DND-41 (cell line): ENCODE measurements at regions not wholly inside any gene's neighbourhood (a gene's known extent, or its start where the extent isn't known, plus 50 kb on each side); places are given as distances from the start of the nearest gene placed in this dataset.
A peak's percentile ranks its signal among the peaks of the same experiment; 100 is the strongest.
"Not testable (repeated sequence)": the region's sequence is repeated elsewhere in the genome, so short reads cannot be mapped to it uniquely, and the experiment has no call there.

ENCODE experiments used
- ATAC-seq: fragments of 200-7000 bp; cut with Tn5 transposase; 3 replicates; pipeline ENCODE4 v1.9.1; 2021; ENCODE audit warnings: low read depth; ENCODE audit not compliant: insufficient read depth
- DNase-seq: peaks from one replicate; pipeline ENCODE4 v3.0.0-alpha.2; 2020
- H2AFZ ChIP-seq: 2 replicates; pipeline ENCODE4 v1.6.0; 2012; ENCODE audit warnings: low read depth, low read length
- H3K27ac ChIP-seq: 2 replicates; pipeline ENCODE4 v1.5.1; 2012; ENCODE audit warnings: low read length, inconsistent platforms
- H3K27me3 ChIP-seq: fragments of 200-600 bp; sonication (generic); 2 replicates; pipeline ENCODE4 v1.6.0; 2012; ENCODE audit warnings: low read length, mild to moderate bottlenecking, inconsistent platforms; ENCODE audit not compliant: insufficient read depth, poor library complexity
- H3K36me3 ChIP-seq: 2 replicates; pipeline ENCODE4 v1.5.1; 2012; ENCODE audit warnings: low read length, inconsistent platforms; ENCODE audit not compliant: insufficient read depth
- H3K4me1 ChIP-seq: 2 replicates; pipeline ENCODE4 v1.5.1; 2012; ENCODE audit warnings: mild to moderate bottlenecking, low read length; ENCODE audit not compliant: insufficient read depth
- H3K4me2 ChIP-seq: 2 replicates; pipeline ENCODE4 v1.6.0; 2012; ENCODE audit warnings: mild to moderate bottlenecking, moderate library complexity, low read length, inconsistent platforms; ENCODE audit not compliant: insufficient read depth
- H3K4me3 ChIP-seq, 2 experiments: fragments of 200-600 bp in 1 of 2; shearing (Covaris generic) in 1 of 2; 2 replicates each; pipeline ENCODE4 v1.5.1; 2012 to 2016; ENCODE audit warnings: inconsistent platforms in 2 of 2, low read length in 2 of 2, mild to moderate bottlenecking in 2 of 2, low read depth in 1 of 2, moderate library complexity in 1 of 2
- H3K79me2 ChIP-seq: 2 replicates; pipeline ENCODE4 v1.6.0; 2012; ENCODE audit warnings: low read length, inconsistent platforms; ENCODE audit not compliant: insufficient read depth
- H3K9ac ChIP-seq: 2 replicates; pipeline ENCODE4 v1.6.0; 2012; ENCODE audit warnings: low read depth, mild to moderate bottlenecking, inconsistent platforms, low read length, moderate library complexity
- H3K9me3 ChIP-seq: 2 replicates; pipeline ENCODE4 v1.5.1; 2012; ENCODE audit warnings: low read length, moderate library complexity, mild to moderate bottlenecking, inconsistent platforms; ENCODE audit not compliant: insufficient read depth, severe bottlenecking
- H4K20me1 ChIP-seq: 2 replicates; pipeline ENCODE4 v1.6.0; 2012; ENCODE audit warnings: low read length; ENCODE audit not compliant: insufficient read depth
- CTCF ChIP-seq: IDR thresholded peaks from 2 replicates; pipeline ENCODE4 v1.5.1; 2012; ENCODE audit warnings: borderline replicate concordance, low read length, moderate library complexity, mild to moderate bottlenecking; ENCODE audit not compliant: poor library complexity, severe bottlenecking; ENCODE audit errors: extremely low read depth
- EZH2 ChIP-seq: IDR thresholded peaks from 3 replicates; pipeline ENCODE4 v1.6.1; 2012; ENCODE audit warnings: borderline replicate concordance, low read depth, mild to moderate bottlenecking, moderate library complexity, low read length, inconsistent platforms; ENCODE audit not compliant: severe bottlenecking

DNA sequence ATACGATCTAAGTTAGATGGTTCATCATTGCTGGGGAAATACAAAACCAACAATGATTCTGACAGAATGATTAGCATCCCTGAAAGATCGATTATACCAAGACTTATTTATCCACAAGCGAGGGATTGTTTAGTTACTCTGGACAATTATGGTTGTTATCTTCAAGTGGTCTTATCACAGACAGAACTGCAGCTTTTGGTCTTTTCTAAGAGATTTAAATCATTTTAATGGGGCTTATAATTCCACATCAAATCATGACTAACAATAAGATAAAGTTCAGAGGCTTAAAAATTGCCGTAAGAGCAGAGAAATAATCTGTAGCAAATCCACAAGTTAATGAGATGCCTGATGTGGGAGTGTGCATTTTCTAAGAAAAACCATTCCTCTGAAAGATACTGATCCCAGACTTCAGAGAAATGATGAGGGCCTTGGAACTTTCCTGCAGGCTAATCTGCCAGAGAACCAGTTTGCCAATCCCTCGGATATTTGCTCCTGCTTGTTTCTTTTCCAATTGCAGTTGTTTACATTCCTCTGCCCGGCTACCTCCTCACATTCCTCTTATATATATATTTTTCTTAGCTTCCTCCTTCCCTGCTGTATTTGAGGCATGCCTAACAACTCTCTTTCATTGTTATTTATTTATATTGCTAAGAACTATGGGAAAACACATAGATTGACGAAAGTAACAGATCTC is 134.8 kb downstream of the BACH1 start:
- TF ChIP-seq CTCF (no peak), EZH2 (no peak)
- no peak overlapping the region for H2AFZ ChIP-seq
- H3K36me3 ChIP-seq: no peaks in the 10 kb centered on the region
- H3K79me2 ChIP-seq: no peaks in the 10 kb centered on the region
- no peak for DNase-seq
- H3K9me3 ChIP-seq: no peaks in the 10 kb centered on the region
- no peak overlapping the region for H3K27ac ChIP-seq
- H4K20me1 ChIP-seq: no peaks in the 10 kb centered on the region
- no peak for ATAC-seq
- H3K4me1 ChIP-seq: no peaks in the 10 kb centered on the region
- H3K9ac ChIP-seq: no peak overlapping the region
- H3K4me2 ChIP-seq: no peak overlapping the region
- no peaks in the 10 kb centered on the region for H3K27me3 ChIP-seq
- H3K4me3 ChIP-seq: no peak overlapping the region

DNA sequence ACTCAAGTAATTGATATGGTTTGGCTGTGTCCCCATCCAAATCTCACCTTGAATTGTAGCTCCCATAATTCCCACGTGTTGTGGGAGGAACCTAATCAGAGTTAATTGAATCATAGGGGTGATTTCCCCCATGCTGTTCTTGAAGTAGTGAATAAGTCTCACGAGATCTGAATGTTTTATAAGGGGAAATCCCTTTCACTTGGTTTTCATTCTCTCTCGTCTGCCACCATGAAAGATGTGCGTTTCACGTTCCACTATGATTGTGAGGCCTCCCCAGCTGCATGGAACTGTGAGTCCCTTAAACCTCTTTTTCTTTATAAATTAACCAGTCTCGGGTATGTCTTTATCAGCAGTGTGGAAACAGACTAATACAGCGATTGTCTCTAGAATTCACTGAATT is 135.4 kb downstream of the BACH1 start:
- H3K4me1 ChIP-seq: no peaks in the 10 kb centered on the region
- ATAC-seq (no peak), DNase-seq (no peak)
- H3K9me3 ChIP-seq: no peaks in the 10 kb centered on the region
- no peak overlapping the region for H3K4me3 ChIP-seq
- no peak overlapping the region for H2AFZ ChIP-seq
- H3K79me2 ChIP-seq: no peaks in the 10 kb centered on the region
- no peaks in the 10 kb centered on the region for H3K27me3 ChIP-seq
- H3K4me2 ChIP-seq: no peak overlapping the region
- H3K9ac ChIP-seq: no peak overlapping the region
- no peak for TF ChIP-seq CTCF
- TF ChIP-seq EZH2: no peak
- H3K36me3 ChIP-seq: no peaks in the 10 kb centered on the region
- H4K20me1 ChIP-seq: no peaks in the 10 kb centered on the region
- no peak overlapping the region for H3K27ac ChIP-seq

- H2AFZ ChIP-seq, H4K20me1 ChIP-seq, H3K27me3 ChIP-seq, DNase-seq, H3K4me3 ChIP-seq, H3K9ac ChIP-seq, H3K36me3 ChIP-seq, H3K9me3 ChIP-seq, H3K4me2 ChIP-seq, ATAC-seq, H3K27ac ChIP-seq, H3K79me2 ChIP-seq, H3K4me1 ChIP-seq: not testable (repeated sequence)
These were observed 136.3 kb downstream of the BACH1 start for GRCh38 chr21:29434982-29435381.

- H2AFZ ChIP-seq: no peak overlapping the region
- no peaks in the 10 kb centered on the region for H3K9me3 ChIP-seq
- no peak overlapping the region for H3K4me3 ChIP-seq
- no peaks in the 10 kb centered on the region for H3K27me3 ChIP-seq
- no peaks in the 10 kb centered on the region for H3K79me2 ChIP-seq
- TF ChIP-seq EZH2: no peak
- no peak for TF ChIP-seq CTCF
- DNase-seq (peak; percentile 20), ATAC-seq (peak; percentile 63; the same call in 2 of the 3 replicates)
- H4K20me1 ChIP-seq: no peaks in the 10 kb centered on the region
- H3K36me3 ChIP-seq: no peaks in the 10 kb centered on the region
- H3K4me2 ChIP-seq: no peak overlapping the region
- H3K4me1 ChIP-seq: no peaks in the 10 kb centered on the region
- H3K27ac ChIP-seq: no peak overlapping the region
- H3K9ac ChIP-seq: no peak overlapping the region
These were observed 137.4 kb downstream of the BACH1 start for GRCh38 chr21:29436143-29436542.
